ENCODE measurements at regions not wholly inside any gene's neighbourhood (a gene's known extent, or its start where the extent isn't known, plus 50 kb on each side); places are given as distances from the start of the nearest gene placed in this dataset.
A peak's percentile ranks its signal among the peaks of the same experiment; 100 is the strongest.

GRCh38 chr3:66662894-66663293, 162.1 kb upstream of the LRIG1 start:
- ATAC-seq (no peak), DNase-seq (no peak)
- Histone ChIP-seq H3K4me1 (peaks cover 0 to 10% (median 0%) of the 10 kb centered on the region in 9 donors), H3K9me3 (no peaks in the 10 kb centered on the region), H3K27ac (no peak overlapping the region), H3K36me3 (no peaks in the 10 kb centered on the region), H3K27me3 (no peaks in the 10 kb centered on the region), H3K4me3 (no peak overlapping the region)
- no peak for TF ChIP-seq CTCF (IDR thresholded peaks at IDR 0.05)
- WGBS, 2 donors = 90 to 92% methylated on average over 6 of the region's 6 CpGs
- intact Hi-C loops (cut with DNase I) = loop anchor here in 1 of 10 donors (10.0 kb wide), 1 partner anchor 158 kb away; the partner anchor contains the start of gene LRIG1

GRCh38 chr3:66665021-66665695, 164.3 kb upstream of the LRIG1 start:
- TF ChIP-seq CTCF (IDR thresholded peaks at IDR 0.05) = no peak
- Histone ChIP-seq H3K27me3 (no peaks in the 10 kb centered on the region), H3K27ac (peak overlapping the region in 1 of 10 donors; percentile 34), H3K4me1 (peaks cover 0 to 10% (median 0%) of the 10 kb centered on the region in 9 donors), H3K9me3 (no peaks in the 10 kb centered on the region), H3K36me3 (no peaks in the 10 kb centered on the region), H3K4me3 (no peak overlapping the region)
- DNase-seq = no peak
- 45 to 51% methylated on average over 5 of the region's 5 CpGs for WGBS, 2 donors
- intact Hi-C loops (cut with DNase I) = loop anchor here in 1 of 10 donors (10.0 kb wide), 1 partner anchor 160 kb away; the partner anchor contains the start of gene LRIG1
- peak in 5 of 8 donors; percentile 49 to 93 (median 78) for ATAC-seq

GRCh38 chr3:66666362-66666761, 165.5 kb upstream of the LRIG1 start:
- no peak overlapping the region for H3K4me3 ChIP-seq
- no peaks in the 10 kb centered on the region for H3K27me3 ChIP-seq
- DNase-seq = no peak
- no peaks in the 10 kb centered on the region for H3K9me3 ChIP-seq
- H3K36me3 ChIP-seq = no peaks in the 10 kb centered on the region
- H3K4me1 ChIP-seq = peaks cover 0 to 17% (median 4%) of the 10 kb centered on the region in 9 donors
- ATAC-seq = no peak
- no peak for TF ChIP-seq CTCF (IDR thresholded peaks at IDR 0.05)
- H3K27ac ChIP-seq = no peak overlapping the region
- intact Hi-C loops (cut with DNase I) = loop anchor here in 1 of 10 donors (10.0 kb wide), 1 partner anchor 162 kb away; the partner anchor contains the start of gene LRIG1

GRCh38 chr3:66667263-66667662, 166.4 kb upstream of the LRIG1 start:
- intact Hi-C loops (cut with DNase I) = loop anchor here in 1 of 10 donors (10.0 kb wide), 1 partner anchor 162 kb away; the partner anchor contains the start of gene LRIG1
- Histone ChIP-seq H3K4me3 (no peak overlapping the region), H3K9me3 (no peaks in the 10 kb centered on the region), H3K27me3 (no peaks in the 10 kb centered on the region), H3K27ac (no peak overlapping the region), H3K36me3 (no peaks in the 10 kb centered on the region), H3K4me1 (peaks cover 0 to 23% (median 4%) of the 10 kb centered on the region in 9 donors)
- DNase-seq (no peak), ATAC-seq (no peak)
- 67 to 77% methylated on average over 1 of the region's 1 CpG for WGBS, 2 donors
- no peak for TF ChIP-seq CTCF (IDR thresholded peaks at IDR 0.05)

All from heart right ventricle (tissue), 16 donors.